H1 (cell line): ENCODE measurements at regions not wholly inside any gene's neighbourhood (a gene's known extent, or its start where the extent isn't known, plus 50 kb on each side); places are given as distances from the start of the nearest gene placed in this dataset.

Source experiments
- CTCF ChIA-PET: fragments of 300-600 bp; sonication (Branson Sonifier 250); formaldehyde crosslinking; loops from one replicate; lab custom pipeline; 2021; ENCODE audit not compliant: partially characterized antibody; lab: Charles Lee
- POLR2A ChIA-PET: fragments of 300-600 bp; sonication (Branson Sonifier 250); formaldehyde crosslinking; loops from one replicate; lab custom pipeline; 2021; ENCODE audit warnings: inconsistent platforms; ENCODE audit not compliant: partially characterized antibody; lab: Charles Lee
- DNase-seq, 2 experiments: peaks; one replicate each; pipeline versions ENCODE4 v3.0.0 to v3.0.0-alpha.2; 2010 to 2022; ENCODE audit warnings: low spot score in 2 of 2, low read depth in 1 of 2, mixed read lengths in 1 of 2
- FAIRE-seq: peaks from 2 replicates; lab custom pipeline; 2011; peaks lifted over from hg19 to GRCh38; lab: Jason Lieb, UNC
- H2AFZ ChIP-seq: 2 replicates; pipeline ENCODE4 v1.8.1; 2012; ENCODE audit warnings: low read length, inconsistent platforms
- H2AK5ac ChIP-seq: 2 replicates; pipeline ENCODE4 v1.6.1; 2013; ENCODE audit warnings: low read depth, low read length
- H2BK120ac ChIP-seq: replicated peaks from 2 replicates; pipeline ENCODE3; 2013; ENCODE audit warnings: low read depth, low read length, inconsistent platforms
- H2BK12ac ChIP-seq: 2 replicates; pipeline ENCODE4 v1.6.1; 2013; ENCODE audit warnings: low read depth, low read length
- H2BK15ac ChIP-seq: 2 replicates; pipeline ENCODE4 v1.6.1; 2013; ENCODE audit warnings: low read length
- H2BK20ac ChIP-seq: 2 replicates; pipeline ENCODE4 v1.6.1; 2013; ENCODE audit warnings: low read length
- H2BK5ac ChIP-seq: 2 replicates; pipeline ENCODE4 v1.6.1; 2013; ENCODE audit warnings: low read depth, low read length
- H3K14ac ChIP-seq: 2 replicates; pipeline ENCODE4 v1.6.1; 2013; ENCODE audit warnings: inconsistent platforms; ENCODE audit not compliant: insufficient read length
- H3K18ac ChIP-seq: 2 replicates; pipeline ENCODE4 v1.6.1; 2013; ENCODE audit warnings: low read length; ENCODE audit errors: extremely low read depth
- H3K23ac ChIP-seq: 2 replicates; pipeline ENCODE4 v1.6.1; 2013; ENCODE audit warnings: inconsistent platforms; ENCODE audit not compliant: insufficient read length
- H3K23me2 ChIP-seq: 2 replicates; pipeline ENCODE4 v1.6.1; 2013; ENCODE audit warnings: low read depth, low read length
- H3K27ac ChIP-seq: 2 replicates; pipeline ENCODE4 v1.6.1; 2011; ENCODE audit warnings: low read depth, low read length, inconsistent platforms
- H3K27me3 ChIP-seq, 4 experiments: replicated peaks in 1 of 4; 1 replicate in 1 of 4; 2 replicates in 3 of 4; pipeline versions ENCODE4 v1.6.1 to v1.8.1; 2011 to 2013; ENCODE audit warnings: low read length in 3 of 4, mild to moderate bottlenecking in 3 of 4, inconsistent platforms in 2 of 4, mixed read lengths in 2 of 4, moderate library complexity in 1 of 4; ENCODE audit not compliant: control insufficient read depth in 3 of 4, insufficient read depth in 3 of 4; ENCODE audit errors: extremely low read depth in 1 of 4
- H3K36me3 ChIP-seq, 4 experiments: 2 replicates each; pipeline versions ENCODE4 v1.6.1 to v1.8.1; 2011 to 2013; ENCODE audit warnings: mild to moderate bottlenecking in 4 of 4, low read length in 3 of 4, moderate library complexity in 2 of 4, control low read depth in 1 of 4, inconsistent platforms in 1 of 4; ENCODE audit not compliant: insufficient read depth in 4 of 4, control insufficient read depth in 2 of 4
- H3K4ac ChIP-seq: replicated peaks from 2 replicates; pipeline ENCODE3; 2013; ENCODE audit warnings: low read length, low read depth, mixed read lengths, inconsistent platforms; ENCODE audit not compliant: insufficient read length
- H3K4me1 ChIP-seq, 4 experiments: replicated peaks in 1 of 4; 1 replicate in 1 of 4; 2 replicates in 3 of 4; pipeline versions ENCODE4 v1.6.1 to v1.8.1; 2011 to 2013; ENCODE audit warnings: low read length in 3 of 4, inconsistent platforms in 2 of 4, mixed read lengths in 1 of 4; ENCODE audit not compliant: insufficient read depth in 4 of 4, control insufficient read depth in 3 of 4
- H3K4me2 ChIP-seq, 2 experiments: 2 replicates each; pipeline versions ENCODE4 v1.6.1 to v1.8.1; 2011 to 2013; ENCODE audit warnings: low read depth in 2 of 2, low read length in 2 of 2, control low read depth in 1 of 2, inconsistent platforms in 1 of 2, mild to moderate bottlenecking in 1 of 2; ENCODE audit not compliant: insufficient read depth in 1 of 2
- H3K4me3 ChIP-seq, 4 experiments: fragments of 200-600, 300-600 bp in 1 of 4; sonication (generic), shearing (Covaris generic), sonication (Bioruptor Twin) in 1 of 4; 2 replicates each; pipeline versions ENCODE4 v1.5.1 to v1.8.1; 2011 to 2016; ENCODE audit warnings: low read length in 4 of 4, low read depth in 3 of 4, control low read depth in 2 of 4, inconsistent platforms in 2 of 4, mild to moderate bottlenecking in 2 of 4, mixed read lengths in 1 of 4, moderate library complexity in 1 of 4; ENCODE audit not compliant: insufficient read depth in 2 of 4; ENCODE audit errors: extremely low read depth in 1 of 4
- H3K56ac ChIP-seq: replicated peaks from 2 replicates; pipeline ENCODE3; 2013; ENCODE audit warnings: low read depth, mild to moderate bottlenecking, mixed read lengths, low read length, inconsistent platforms; ENCODE audit not compliant: insufficient read length
- H3K79me1 ChIP-seq: 2 replicates; pipeline ENCODE4 v1.6.1; 2013; ENCODE audit warnings: low read depth, low read length, control low read depth
- H3K79me2 ChIP-seq, 2 experiments: 2 replicates each; pipeline versions ENCODE4 v1.6.1 to v1.8.1; 2012 to 2013; ENCODE audit warnings: low read length in 2 of 2, mild to moderate bottlenecking in 2 of 2, inconsistent platforms in 1 of 2; ENCODE audit not compliant: insufficient read depth in 2 of 2, control insufficient read depth in 1 of 2
- H3K9ac ChIP-seq, 4 experiments: replicated peaks in 1 of 4; 1 replicate in 1 of 4; 2 replicates in 3 of 4; pipeline versions ENCODE4 v1.6.1 to v1.8.1; 2011 to 2013; ENCODE audit warnings: low read depth in 3 of 4, low read length in 3 of 4, control low read depth in 2 of 4, mild to moderate bottlenecking in 2 of 4, moderate library complexity in 2 of 4, inconsistent platforms in 1 of 4; ENCODE audit errors: extremely low read depth in 1 of 4
- H3K9me3 ChIP-seq, 2 experiments: 2 replicates each; pipeline versions ENCODE4 v1.6.1 to v1.8.1; 2012 to 2013; ENCODE audit warnings: mild to moderate bottlenecking in 2 of 2, moderate library complexity in 2 of 2, control low read depth in 1 of 2, inconsistent platforms in 1 of 2, low read depth in 1 of 2, low read length in 1 of 2, mixed read lengths in 1 of 2; ENCODE audit not compliant: insufficient read depth in 2 of 2
- H4K20me1 ChIP-seq, 2 experiments: replicated peaks in 1 of 2; 2 replicates each; pipeline versions ENCODE3 to v1.8.1; 2011 to 2013; ENCODE audit warnings: inconsistent platforms in 2 of 2, low read length in 2 of 2, mild to moderate bottlenecking in 1 of 2; ENCODE audit not compliant: insufficient read depth in 2 of 2, control insufficient read depth in 1 of 2
- H4K5ac ChIP-seq: 2 replicates; pipeline ENCODE4 v1.6.1; 2013; ENCODE audit warnings: low read length, low read depth, mixed read lengths, inconsistent platforms; ENCODE audit not compliant: insufficient read length
- H4K8ac ChIP-seq: 2 replicates; pipeline ENCODE4 v1.8.0; 2013; ENCODE audit warnings: mild to moderate bottlenecking, moderate library complexity, low read length, inconsistent platforms; ENCODE audit not compliant: insufficient read depth; ENCODE audit errors: extremely low read depth
- H4K91ac ChIP-seq: replicated peaks from 2 replicates; pipeline ENCODE3; 2013; ENCODE audit warnings: low read length, mixed read lengths, inconsistent platforms; ENCODE audit not compliant: insufficient read length
- CHD1 ChIP-seq: IDR thresholded peaks from 2 replicates; pipeline ENCODE4 v1.6.1; 2012; ENCODE audit warnings: low read depth, low read length, improper control_type of control experiment
- MAFK ChIP-seq: IDR thresholded peaks from 2 replicates; pipeline ENCODE4 v1.6.1; 2012; ENCODE audit warnings: low read depth, mild to moderate bottlenecking, improper control_type of control experiment, low read length
- ZNF274 ChIP-seq: IDR thresholded peaks from 2 replicates; pipeline ENCODE4 v1.7.0; 2012; ENCODE audit warnings: low read length, borderline replicate concordance; ENCODE audit errors: extremely low read depth
- WGBS, 2 experiments: shearing (Covaris generic) in 1 of 2; methylation state at CpG; one replicate each; pipeline versions ENCODE4 v1.1.6 to v1.1.7; 2013 to 2015; ENCODE audit warnings: low lambda C conversion rate in 2 of 2, mixed read lengths in 2 of 2, inconsistent platforms in 1 of 2, low coverage in 1 of 2, missing lambda C conversion rate in 1 of 2; ENCODE audit not compliant: insufficient replicate concordance in 2 of 2, insufficient coverage in 1 of 2, insufficient read length in 1 of 2; ENCODE audit errors: extremely low coverage in 1 of 2, missing lambda C conversion rate in 1 of 2; 5-methylcytosine and 5-hydroxymethylcytosine counted together

DNA sequence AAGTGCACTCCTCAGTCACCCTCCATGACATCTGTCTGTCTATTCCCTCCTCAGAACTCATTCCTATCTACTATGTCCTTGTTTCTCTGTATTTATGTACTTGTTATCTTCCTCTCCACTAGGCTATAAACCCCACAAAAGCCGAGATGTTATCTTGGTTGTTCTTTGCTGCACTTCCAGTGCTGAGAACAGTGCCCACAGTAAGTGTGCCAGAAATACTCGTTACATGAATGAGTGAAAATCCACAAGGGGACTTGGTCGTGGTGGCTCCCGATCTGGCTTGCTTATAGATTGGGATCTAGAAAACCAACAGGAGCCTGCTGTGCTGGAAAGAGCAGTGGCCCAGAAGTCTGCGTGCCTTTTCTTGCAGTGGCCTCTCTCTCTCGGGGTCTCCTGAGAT lies 111.9 kb upstream of the PRMT8 start:
- no peak overlapping the region for H2BK20ac ChIP-seq
- H2BK120ac ChIP-seq: no peak overlapping the region
- no peak overlapping the region for H2AK5ac ChIP-seq
- no peak overlapping the region for H3K27ac ChIP-seq
- no peak overlapping the region for H3K23ac ChIP-seq
- H3K4me2 ChIP-seq: no peak overlapping the region
- FAIRE-seq (no peak), DNase-seq (peak in 1 of 2 experiments; percentile 17)
- H4K20me1 ChIP-seq: no peaks in the 10 kb centered on the region
- H3K9me3 ChIP-seq: no peaks in the 10 kb centered on the region
- H3K9ac ChIP-seq: no peak overlapping the region
- no peak overlapping the region for H3K56ac ChIP-seq
- H3K4me3 ChIP-seq: no peak overlapping the region
- 82% methylated on average over 6 of the region's 6 CpGs; no CpG with 5 or more reads in 1 of the 2 experiments for WGBS, 2 experiments
- H2BK5ac ChIP-seq: 0 out of 2 replicates have a peak overlapping the region, but pooled peaks have one; percentile 26
- H2AFZ ChIP-seq: peak overlapping the region; percentile 77; the same call in 1 of the 2 replicates
- CTCF ChIA-PET: interaction anchor here (2.0 kb wide), 1 partner anchor 9 kb away, joined by 6 read pairs; no protein-coding TSS in a partner anchor
- no peak overlapping the region for H4K91ac ChIP-seq
- no peaks in the 10 kb centered on the region for H3K27me3 ChIP-seq
- H2BK15ac ChIP-seq: no peak overlapping the region
- H4K8ac ChIP-seq: no peak overlapping the region
- H3K18ac ChIP-seq: no peak overlapping the region; the same call in 1 of the 2 replicates
- H3K4me1 ChIP-seq: no peaks in the 10 kb centered on the region
- no peak overlapping the region for H4K5ac ChIP-seq
- no peaks in the 10 kb centered on the region; the same call in 1 of the 2 replicates for H3K23me2 ChIP-seq
- H3K79me1 ChIP-seq: no peaks in the 10 kb centered on the region
- no peak overlapping the region for H3K14ac ChIP-seq
- H2BK12ac ChIP-seq: no peak overlapping the region
- TF ChIP-seq CHD1: no peak
- TF ChIP-seq ZNF274: no peak
- no peak for TF ChIP-seq MAFK
- TF ChIP-seq, all 59 proteins: peak for 0
- H3K4ac ChIP-seq: no peak overlapping the region
- no peaks in the 10 kb centered on the region for H3K36me3 ChIP-seq
- no peaks in the 10 kb centered on the region for H3K79me2 ChIP-seq
- POLR2A ChIA-PET: no interaction called here
